Common myeloid progenitor, CD34-positive (primary cell): ENCODE measurements at regions not wholly inside any gene's neighbourhood (a gene's known extent, or its start where the extent isn't known, plus 50 kb on each side); places are given as distances from the start of the nearest gene placed in this dataset.
A peak's percentile ranks its signal among the peaks of the same experiment; 100 is the strongest.

Experiments used
- CTCF ChIA-PET: fragments of 350-600 bp; sonication (Branson Sonifier 250); formaldehyde crosslinking; loops from one replicate; lab custom pipeline; 2021; ENCODE audit warnings: antibody characterized with exemption; lab: Charles Lee
- POLR2A ChIA-PET: fragments of 350-600 bp; sonication (Branson Sonifier 250); formaldehyde crosslinking; loops from one replicate; lab custom pipeline; 2021; ENCODE audit warnings: antibody characterized with exemption; lab: Charles Lee
- DNase-seq, 3 donors: peaks; one replicate each; pipeline versions ENCODE4 v3.0.0 to v3.0.0-alpha.2; 2013
- H3K27ac ChIP-seq, 2 experiments: 1 replicate in 1 of 2; 2 replicates in 1 of 2; pipeline ENCODE4 v1.7.0; 2013; ENCODE audit warnings: inconsistent platforms in 2 of 2, low read length in 2 of 2, mild to moderate bottlenecking in 2 of 2, low read depth in 1 of 2, moderate library complexity in 1 of 2; ENCODE audit not compliant: severe bottlenecking in 2 of 2, insufficient read depth in 1 of 2, poor library complexity in 1 of 2
- H3K27me3 ChIP-seq, 5 experiments: replicated peaks in 2 of 5; 1 replicate in 3 of 5; 2 replicates in 2 of 5; pipeline versions ENCODE4 v1.6.1 to v1.7.0; 2013; ENCODE audit warnings: low read length in 4 of 5, mild to moderate bottlenecking in 2 of 5, moderate library complexity in 2 of 5, inconsistent platforms in 1 of 5; ENCODE audit not compliant: insufficient read depth in 5 of 5, control insufficient read depth in 4 of 5
- H3K36me3 ChIP-seq, 4 experiments: 1 replicate in 2 of 4; 2 replicates in 2 of 4; pipeline versions ENCODE4 v1.6.1 to v1.7.0; 2013; ENCODE audit warnings: low read length in 3 of 4, control low read depth in 1 of 4, mild to moderate bottlenecking in 1 of 4; ENCODE audit not compliant: control insufficient read depth in 4 of 4, insufficient read depth in 4 of 4
- H3K4me1 ChIP-seq, 4 experiments: 1 replicate in 3 of 4; 2 replicates in 1 of 4; pipeline versions ENCODE4 v1.6.1 to v1.7.1; 2013; ENCODE audit warnings: low read length in 3 of 4, mild to moderate bottlenecking in 3 of 4, control low read depth in 1 of 4, inconsistent platforms in 1 of 4, moderate library complexity in 1 of 4; ENCODE audit not compliant: control insufficient read depth in 4 of 4, insufficient read depth in 4 of 4; ENCODE audit errors: control extremely low read depth in 1 of 4
- H3K4me3 ChIP-seq, 7 experiments: 1 replicate in 4 of 7; 2 replicates in 3 of 7; pipeline versions ENCODE4 v1.5.1 to v1.7.0; 2013; ENCODE audit warnings: mild to moderate bottlenecking in 7 of 7, low read length in 6 of 7, moderate library complexity in 6 of 7, inconsistent platforms in 2 of 7, low read depth in 2 of 7, control low read depth in 1 of 7; ENCODE audit not compliant: insufficient read depth in 4 of 7, control insufficient read depth in 1 of 7; ENCODE audit errors: extremely low read depth in 1 of 7
- H3K9me3 ChIP-seq, 5 experiments: 1 replicate in 4 of 5; 2 replicates in 1 of 5; pipeline versions ENCODE4 v1.6.1 to v1.7.1; 2013; ENCODE audit warnings: low read length in 4 of 5, mild to moderate bottlenecking in 2 of 5, inconsistent platforms in 1 of 5, low read depth in 1 of 5, moderate library complexity in 1 of 5; ENCODE audit not compliant: control insufficient read depth in 4 of 5, insufficient read depth in 2 of 5; ENCODE audit errors: control extremely low read depth in 1 of 5
- WGBS: methylation state at CpG from one replicate; pipeline ENCODE4 v1.1.5; 2013; ENCODE audit not compliant: insufficient coverage; 5-methylcytosine and 5-hydroxymethylcytosine counted together

DNA sequence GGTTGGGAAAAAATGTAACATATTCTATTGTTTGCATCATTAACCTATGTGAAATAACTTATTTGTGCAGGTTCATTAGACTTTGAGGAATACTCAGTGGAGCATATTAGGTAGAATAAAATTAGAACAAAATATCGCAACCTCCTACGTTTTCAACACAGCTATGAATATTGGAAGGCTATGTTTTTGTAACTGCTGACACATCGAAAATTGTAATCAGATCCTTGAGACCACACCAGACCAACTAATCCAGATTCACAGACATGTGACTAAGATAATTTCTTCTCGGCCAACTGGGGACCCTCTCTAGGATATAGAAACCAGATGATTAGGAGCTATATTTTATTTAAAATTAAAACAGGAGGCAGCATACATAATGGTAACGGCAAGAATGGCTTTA is 77.5 kb upstream of the VWC2 start:
- Histone ChIP-seq H3K4me1 (no peaks in the 10 kb centered on the region), H3K4me3 (no peak overlapping the region), H3K27ac (no peak overlapping the region), H3K27me3 (no peaks in the 10 kb centered on the region), H3K9me3 (no peaks in the 10 kb centered on the region), H3K36me3 (peaks cover 0 to 2% (median 0%) of the 10 kb centered on the region in 4 experiments)
- ChIA-PET POLR2A (no interaction called here), CTCF (no interaction called here)
- WGBS = 100% methylated on average over 3 of the region's 5 CpGs
- DNase-seq = no peak

DNA sequence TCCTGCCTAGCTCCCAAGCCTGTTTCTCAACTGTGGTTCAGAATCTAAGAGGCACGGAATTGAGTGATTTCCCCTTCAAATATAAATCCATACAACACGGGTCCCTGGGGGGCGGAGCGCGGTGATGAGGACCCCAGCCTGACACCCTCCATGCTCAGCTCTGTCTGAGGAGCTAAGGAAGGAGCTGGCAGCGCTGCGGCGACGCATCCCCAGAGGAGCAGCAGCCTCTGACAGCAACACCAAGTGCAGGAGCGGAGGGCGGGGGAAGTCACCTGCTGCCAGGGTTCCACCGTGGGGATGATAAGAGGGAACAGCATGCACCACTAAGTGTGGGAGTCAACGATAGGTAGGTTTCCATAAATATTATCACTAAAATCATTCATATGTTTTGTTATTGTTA is 72.6 kb upstream of the VWC2 start:
- H3K36me3 ChIP-seq = peaks cover 0 to 2% (median 0%) of the 10 kb centered on the region in 4 experiments
- no peak for DNase-seq
- ChIA-PET CTCF (interaction anchor here (1.0 to 1.4 kb wide), 2 partner anchors 10 to 19 kb away, joined by 3 read pairs; no protein-coding TSS in a partner anchor), POLR2A (no interaction called here)
- 94% methylated on average over 10 of the region's 13 CpGs for WGBS
- peaks cover 0 to 13% (median 0%) of the 10 kb centered on the region in 4 experiments for H3K4me1 ChIP-seq
- H3K9me3 ChIP-seq = no peaks in the 10 kb centered on the region
- H3K4me3 ChIP-seq = no peak overlapping the region
- no peak overlapping the region for H3K27ac ChIP-seq
- no peaks in the 10 kb centered on the region for H3K27me3 ChIP-seq

DNA sequence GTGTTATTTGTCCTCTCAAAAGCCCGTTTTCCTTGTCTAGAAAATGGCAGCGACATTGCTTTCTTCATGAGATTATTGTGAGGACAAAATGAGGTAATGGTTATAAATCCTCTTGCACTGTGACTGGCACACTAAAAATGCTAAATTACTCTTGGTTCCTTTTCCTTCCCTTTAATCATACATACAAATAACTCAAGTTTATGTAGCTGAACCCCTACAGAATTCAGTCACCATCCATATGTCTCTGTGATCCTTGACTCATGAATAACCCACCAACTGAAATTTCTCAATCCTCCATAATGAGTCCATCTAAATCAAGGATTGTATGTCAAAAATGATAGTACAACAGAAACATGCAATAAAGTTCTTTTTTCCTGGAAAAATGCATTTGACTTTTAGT is 71.3 kb upstream of the VWC2 start:
- Histone ChIP-seq H3K27me3 (no peaks in the 10 kb centered on the region), H3K4me1 (peaks cover 0 to 15% (median 0%) of the 10 kb centered on the region in 4 experiments), H3K9me3 (no peaks in the 10 kb centered on the region), H3K27ac (no peak overlapping the region), H3K4me3 (no peak overlapping the region), H3K36me3 (peaks cover 0 to 2% (median 0%) of the 10 kb centered on the region in 4 experiments)
- no peak for DNase-seq
- ChIA-PET POLR2A (no interaction called here), CTCF (interaction anchor here (1.0 kb wide), 1 partner anchor 18 kb away, joined by 3 read pairs; no protein-coding TSS in a partner anchor)
- no CpG with 5 or more reads among the region's 2 CpGs for WGBS

DNA sequence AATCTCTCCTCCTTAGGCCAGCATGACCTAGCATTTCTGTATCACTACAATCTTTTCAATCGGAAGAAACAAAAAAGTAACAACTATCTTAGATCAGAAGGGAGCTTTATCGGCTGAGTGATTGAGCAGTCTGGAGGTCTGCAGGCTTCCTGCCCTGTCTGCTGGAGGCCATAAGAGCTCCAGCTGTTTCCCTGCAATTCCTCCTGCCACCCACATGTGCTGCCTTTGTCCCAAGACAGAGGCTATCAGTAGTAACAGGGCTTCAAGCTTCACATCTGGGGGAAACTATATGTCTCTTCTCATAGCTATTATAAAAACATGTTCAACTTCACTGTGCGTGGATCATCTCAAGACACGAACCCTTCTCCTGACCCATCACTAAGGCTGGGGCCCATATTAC is 70.1 kb upstream of the VWC2 start:
- no peak overlapping the region for H3K27ac ChIP-seq
- ChIA-PET POLR2A (no interaction called here), CTCF (no interaction called here)
- peak overlapping the region in 2 of 7 experiments; percentile 0 to 9 for H3K4me3 ChIP-seq
- WGBS = 11% methylated on average over 3 of the region's 4 CpGs
- peaks cover 0 to 16% (median 0%) of the 10 kb centered on the region in 4 experiments for H3K4me1 ChIP-seq
- peak; percentile 44 to 88 (median 78) for DNase-seq
- no peaks in the 10 kb centered on the region for H3K9me3 ChIP-seq
- peaks cover 0 to 2% (median 0%) of the 10 kb centered on the region in 4 experiments for H3K36me3 ChIP-seq
- no peaks in the 10 kb centered on the region for H3K27me3 ChIP-seq

DNA sequence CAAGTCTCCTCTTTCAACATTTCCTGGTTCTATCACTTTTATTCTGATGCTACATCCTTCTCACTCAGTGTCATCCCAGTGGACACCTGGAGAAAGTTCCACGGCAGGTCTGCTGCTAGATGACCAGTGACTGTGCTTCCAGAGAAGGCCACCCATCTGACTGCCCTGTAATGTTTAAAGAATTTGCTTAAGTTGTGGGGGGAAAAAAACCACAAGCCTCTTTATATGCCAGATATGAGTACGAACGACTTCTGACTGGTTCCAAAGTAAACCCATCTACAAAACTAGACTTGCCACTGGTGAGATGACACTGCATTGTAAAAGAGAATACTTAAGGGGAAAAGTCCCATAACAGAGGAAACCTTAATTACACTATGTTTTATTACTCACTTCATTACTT is 69.6 kb upstream of the VWC2 start:
- Histone ChIP-seq H3K36me3 (peaks cover 0 to 2% (median 0%) of the 10 kb centered on the region in 4 experiments), H3K4me3 (no peak overlapping the region), H3K4me1 (peaks cover 0 to 16% (median 0%) of the 10 kb centered on the region in 4 experiments), H3K27me3 (no peaks in the 10 kb centered on the region), H3K27ac (no peak overlapping the region), H3K9me3 (no peaks in the 10 kb centered on the region)
- ChIA-PET POLR2A (no interaction called here), CTCF (no interaction called here)
- peak; percentile 5 to 65 (median 53) for DNase-seq
- no CpG with 5 or more reads among the region's 3 CpGs for WGBS

GRCh38 chr7:49706106-49706505 is 67.3 kb upstream of the VWC2 start:
- Histone ChIP-seq H3K27ac (no peak overlapping the region), H3K36me3 (no peaks in the 10 kb centered on the region), H3K4me3 (no peak overlapping the region), H3K9me3 (no peaks in the 10 kb centered on the region), H3K27me3 (no peaks in the 10 kb centered on the region), H3K4me1 (peaks cover 0 to 16% (median 0%) of the 10 kb centered on the region in 4 experiments)
- ChIA-PET CTCF (no interaction called here), POLR2A (no interaction called here)
- DNase-seq = no peak
- 100% methylated on average over 3 of the region's 5 CpGs for WGBS

DNA sequence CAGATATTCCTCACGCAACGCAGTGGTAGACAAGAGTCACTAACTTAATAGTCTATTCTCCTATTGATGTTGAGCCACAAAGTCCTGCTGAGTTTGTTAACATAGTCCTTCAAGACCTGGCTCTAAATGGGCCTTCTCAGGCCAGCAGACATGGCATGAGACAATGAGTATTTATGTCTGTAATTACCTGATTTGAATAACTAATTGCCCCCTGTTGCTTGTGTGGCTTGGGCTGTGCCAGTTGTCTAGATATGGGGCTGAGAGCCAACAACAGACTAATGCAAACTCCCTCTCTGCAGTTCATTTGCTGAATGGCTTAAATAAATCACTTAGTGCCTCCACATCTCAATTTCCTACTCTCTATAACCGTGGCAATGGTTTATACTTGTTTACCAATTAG is 65.5 kb upstream of the VWC2 start:
- WGBS = 100% methylated on average over 2 of the region's 3 CpGs
- no peaks in the 10 kb centered on the region for H3K36me3 ChIP-seq
- no peak overlapping the region for H3K4me3 ChIP-seq

More for the DNA sequence above, 65.5 kb upstream of the VWC2 start:
- no peak for DNase-seq
- Histone ChIP-seq H3K27ac (no peak overlapping the region), H3K9me3 (no peaks in the 10 kb centered on the region), H3K4me1 (peaks cover 0 to 14% (median 0%) of the 10 kb centered on the region in 4 experiments), H3K27me3 (no peaks in the 10 kb centered on the region)
- ChIA-PET CTCF (no interaction called here), POLR2A (no interaction called here)
